CD8-positive, alpha-beta memory T cell (primary cell): ENCODE measurements at regions not wholly inside any gene's neighbourhood (a gene's known extent, or its start where the extent isn't known, plus 50 kb on each side); places are given as distances from the start of the nearest gene placed in this dataset.

Source experiments
- CTCF ChIA-PET: fragments of 350-600 bp; sonication (Branson Sonifier 250); formaldehyde crosslinking; loops from one replicate; lab custom pipeline; 2021; ENCODE audit warnings: antibody characterized with exemption; lab: Charles Lee
- POLR2A ChIA-PET: fragments of 350-600 bp; sonication (Branson Sonifier 250); formaldehyde crosslinking; loops from one replicate; lab custom pipeline; 2021; ENCODE audit warnings: antibody characterized with exemption; lab: Charles Lee
- DNase-seq, 5 donors: peaks; one replicate each; pipeline versions ENCODE4 v3.0.0 to v3.0.0-alpha.2; 2020 to 2022; ENCODE audit warnings: mixed read lengths in 1 of 5
- H3K27ac ChIP-seq: one replicate; pipeline ENCODE4 v1.7.0; 2013; ENCODE audit warnings: low read depth, mild to moderate bottlenecking, low read length, moderate library complexity
- H3K27me3 ChIP-seq: 2 replicates; pipeline ENCODE4 v1.7.0; 2013; ENCODE audit warnings: low read length, mild to moderate bottlenecking; ENCODE audit not compliant: insufficient read depth, poor library complexity, severe bottlenecking
- H3K36me3 ChIP-seq: 2 replicates; pipeline ENCODE4 v1.7.0; 2013; ENCODE audit warnings: mild to moderate bottlenecking, low read length, moderate library complexity; ENCODE audit not compliant: insufficient read depth
- H3K4me1 ChIP-seq: 2 replicates; pipeline ENCODE4 v1.7.0; 2013; ENCODE audit warnings: mild to moderate bottlenecking, low read length, moderate library complexity; ENCODE audit not compliant: insufficient read depth
- H3K4me3 ChIP-seq: 2 replicates; pipeline ENCODE4 v1.7.0; 2013; ENCODE audit warnings: mild to moderate bottlenecking, low read length
- H3K9me3 ChIP-seq: 2 replicates; pipeline ENCODE4 v1.7.0; 2013; ENCODE audit warnings: mild to moderate bottlenecking, low read length
- H3K27ac Mint-ChIP-seq, 8 donors: one replicate each; pipeline ENCODE4 v1.8.0; 2020 to 2021; ENCODE audit warnings: mixed read lengths in 8 of 8, mild to moderate bottlenecking in 6 of 8, inconsistent platforms in 3 of 8, moderate library complexity in 3 of 8
- H3K27me3 Mint-ChIP-seq, 2 donors: one replicate each; pipeline ENCODE4 v1.8.0; 2020 to 2021; ENCODE audit warnings: mixed read lengths in 2 of 2, mild to moderate bottlenecking in 1 of 2, moderate library complexity in 1 of 2
- H3K36me3 Mint-ChIP-seq, 3 donors: one replicate each; pipeline ENCODE4 v1.8.0; 2020 to 2021; ENCODE audit warnings: mixed read lengths in 3 of 3, inconsistent platforms in 1 of 3, mild to moderate bottlenecking in 1 of 3
- H3K4me1 Mint-ChIP-seq, 3 donors: one replicate each; pipeline ENCODE4 v1.8.0; 2020 to 2021; ENCODE audit warnings: mixed read lengths in 3 of 3, inconsistent platforms in 1 of 3, mild to moderate bottlenecking in 1 of 3
- H3K4me3 Mint-ChIP-seq, 7 donors: one replicate each; pipeline ENCODE4 v1.8.0; 2020 to 2021; ENCODE audit warnings: mixed read lengths in 7 of 7, mild to moderate bottlenecking in 6 of 7, moderate library complexity in 4 of 7, inconsistent platforms in 2 of 7
- H3K9me3 Mint-ChIP-seq, 5 donors: one replicate each; pipeline ENCODE4 v1.8.0; 2020 to 2022; ENCODE audit warnings: mixed read lengths in 5 of 5, mild to moderate bottlenecking in 3 of 5, moderate library complexity in 2 of 5, inconsistent platforms in 1 of 5

DNA sequence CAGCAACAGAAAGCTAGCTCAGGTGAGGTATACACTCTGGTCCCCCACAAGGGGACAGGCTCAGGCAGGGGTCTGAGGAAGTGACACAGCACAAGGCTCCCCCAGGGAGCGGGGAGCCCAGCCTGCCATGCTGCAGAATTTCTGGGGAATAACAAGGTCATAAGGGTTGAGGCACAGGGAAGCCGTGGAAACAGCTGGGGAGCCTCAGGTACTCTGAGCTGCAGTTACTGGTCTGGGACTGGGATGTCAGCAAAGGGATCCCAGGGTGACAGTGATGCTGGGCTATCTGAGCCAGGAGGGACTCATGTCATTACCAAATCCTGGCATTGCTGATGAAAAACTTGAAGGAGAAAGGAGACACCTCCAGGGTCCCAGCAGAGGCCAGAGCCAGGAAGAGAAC, 64.4 kb upstream of the NANOS1 start:
- H3K9me3 ChIP-seq: no peaks in the 10 kb centered on the region
- DNase-seq: no peak
- no peaks in the 10 kb centered on the region for H3K36me3 Mint-ChIP-seq
- H3K27ac ChIP-seq: no peak overlapping the region
- no peaks in the 10 kb centered on the region for H3K4me1 Mint-ChIP-seq
- H3K4me3 Mint-ChIP-seq: no peak overlapping the region
- H3K27me3 Mint-ChIP-seq: peaks cover 13 to 42% of the 10 kb centered on the region in 2 donors
- POLR2A ChIA-PET: no interaction called here
- peak overlapping the region in 1 of 8 donors; percentile 37 for H3K27ac Mint-ChIP-seq
- H3K4me3 ChIP-seq: no peak overlapping the region
- no peaks in the 10 kb centered on the region for H3K36me3 ChIP-seq
- no peaks in the 10 kb centered on the region for H3K27me3 ChIP-seq
- H3K4me1 ChIP-seq: no peaks in the 10 kb centered on the region
- H3K9me3 Mint-ChIP-seq: peaks cover 0 to 4% (median 0%) of the 10 kb centered on the region in 5 donors
- CTCF ChIA-PET: no interaction called here

- Histone ChIP-seq H3K27me3 (no peaks in the 10 kb centered on the region), H3K4me1 (no peaks in the 10 kb centered on the region), H3K27ac (no peak overlapping the region), H3K36me3 (no peaks in the 10 kb centered on the region), H3K9me3 (no peaks in the 10 kb centered on the region), H3K4me3 (no peak overlapping the region)
- ChIA-PET POLR2A (no interaction called here), CTCF (no interaction called here)
- H3K27me3 Mint-ChIP-seq: peaks cover 16 to 42% of the 10 kb centered on the region in 2 donors
- no peaks in the 10 kb centered on the region for H3K4me1 Mint-ChIP-seq
- DNase-seq: no peak
- no peak overlapping the region for H3K4me3 Mint-ChIP-seq
- no peak overlapping the region for H3K27ac Mint-ChIP-seq
- no peaks in the 10 kb centered on the region for H3K36me3 Mint-ChIP-seq
- H3K9me3 Mint-ChIP-seq: peaks cover 0 to 4% (median 0%) of the 10 kb centered on the region in 5 donors
Observed at GRCh38 chr10:118965645-118966044, 63.9 kb upstream of the NANOS1 start.

DNA sequence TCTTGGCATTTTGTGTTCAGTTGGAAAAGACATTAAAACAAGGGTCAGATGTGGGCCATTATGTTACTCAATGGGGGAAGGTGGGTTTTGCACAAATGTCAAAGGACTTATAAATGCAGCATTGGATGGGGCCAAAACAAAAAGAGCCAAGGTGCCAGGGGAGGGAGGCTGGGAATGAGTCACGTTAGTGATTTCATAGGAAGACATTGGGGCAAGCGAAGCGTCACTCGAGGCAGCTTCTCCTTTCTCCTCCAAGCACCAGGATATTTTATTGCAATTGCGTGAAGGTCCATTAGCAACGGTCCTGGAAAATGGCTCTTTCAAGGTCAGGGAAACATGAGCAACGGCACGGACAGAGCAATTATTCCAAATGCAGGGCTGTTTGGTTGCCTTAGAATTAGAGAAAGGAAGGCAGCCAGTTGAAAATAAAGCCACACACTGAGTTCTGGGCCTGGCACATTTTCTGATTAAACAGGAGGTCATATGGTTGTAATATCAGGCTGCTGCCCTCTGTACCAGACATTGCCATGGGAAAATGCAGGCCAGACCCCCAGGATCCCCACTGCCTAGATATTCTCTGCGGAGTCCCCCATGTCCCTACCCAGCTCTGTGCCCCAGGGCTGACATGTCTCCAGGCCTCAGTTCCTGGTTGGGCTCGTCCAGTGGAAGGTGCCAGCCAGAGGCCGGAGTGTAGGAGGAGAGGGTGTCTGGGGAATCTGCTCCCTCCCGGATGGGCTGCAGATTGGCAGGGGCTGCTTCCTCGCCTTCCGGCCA, 63.3 kb upstream of the NANOS1 start:
- ChIA-PET POLR2A (no interaction called here), CTCF (no interaction called here)
- H3K27me3 ChIP-seq: no peaks in the 10 kb centered on the region
- Mint-ChIP-seq H3K9me3 (peaks cover 0 to 4% (median 0%) of the 10 kb centered on the region in 5 donors), H3K4me3 (no peak overlapping the region), H3K36me3 (no peaks in the 10 kb centered on the region), H3K27me3 (peaks cover 16 to 46% of the 10 kb centered on the region in 2 donors), H3K4me1 (no peaks in the 10 kb centered on the region), H3K27ac (no peak overlapping the region)
- no peaks in the 10 kb centered on the region for H3K9me3 ChIP-seq
- no peak for DNase-seq
- no peak overlapping the region for H3K27ac ChIP-seq
- no peaks in the 10 kb centered on the region for H3K36me3 ChIP-seq
- H3K4me3 ChIP-seq: no peak overlapping the region
- H3K4me1 ChIP-seq: no peaks in the 10 kb centered on the region

GRCh38 chr10:118966850-118967125, 62.7 kb upstream of the NANOS1 start:
- Mint-ChIP-seq H3K9me3 (peaks cover 0 to 4% (median 0%) of the 10 kb centered on the region in 5 donors), H3K4me1 (no peaks in the 10 kb centered on the region), H3K36me3 (no peaks in the 10 kb centered on the region), H3K27me3 (peaks cover 16 to 50% of the 10 kb centered on the region in 2 donors), H3K4me3 (no peak overlapping the region), H3K27ac (no peak overlapping the region)
- CTCF ChIA-PET: no interaction called here
- H3K36me3 ChIP-seq: no peaks in the 10 kb centered on the region
- H3K4me3 ChIP-seq: no peak overlapping the region
- no peaks in the 10 kb centered on the region for H3K27me3 ChIP-seq
- no peak for DNase-seq
- H3K4me1 ChIP-seq: no peaks in the 10 kb centered on the region
- no peak overlapping the region for H3K27ac ChIP-seq
- H3K9me3 ChIP-seq: no peaks in the 10 kb centered on the region
- POLR2A ChIA-PET: no interaction called here

- POLR2A ChIA-PET: no interaction called here
- peaks cover 0 to 4% (median 0%) of the 10 kb centered on the region in 5 donors for H3K9me3 Mint-ChIP-seq
- CTCF ChIA-PET: no interaction called here
- Histone ChIP-seq H3K4me1 (no peaks in the 10 kb centered on the region), H3K27me3 (no peaks in the 10 kb centered on the region), H3K4me3 (no peak overlapping the region), H3K36me3 (no peaks in the 10 kb centered on the region), H3K27ac (no peak overlapping the region), H3K9me3 (no peaks in the 10 kb centered on the region)
- no peak overlapping the region for H3K4me3 Mint-ChIP-seq
- H3K36me3 Mint-ChIP-seq: no peaks in the 10 kb centered on the region
- no peak overlapping the region for H3K27ac Mint-ChIP-seq
- no peaks in the 10 kb centered on the region for H3K4me1 Mint-ChIP-seq
- H3K27me3 Mint-ChIP-seq: peaks cover 16 to 51% of the 10 kb centered on the region in 2 donors
- DNase-seq: no peak
Observed at GRCh38 chr10:118967160-118967559, 62.4 kb upstream of the NANOS1 start.

DNA sequence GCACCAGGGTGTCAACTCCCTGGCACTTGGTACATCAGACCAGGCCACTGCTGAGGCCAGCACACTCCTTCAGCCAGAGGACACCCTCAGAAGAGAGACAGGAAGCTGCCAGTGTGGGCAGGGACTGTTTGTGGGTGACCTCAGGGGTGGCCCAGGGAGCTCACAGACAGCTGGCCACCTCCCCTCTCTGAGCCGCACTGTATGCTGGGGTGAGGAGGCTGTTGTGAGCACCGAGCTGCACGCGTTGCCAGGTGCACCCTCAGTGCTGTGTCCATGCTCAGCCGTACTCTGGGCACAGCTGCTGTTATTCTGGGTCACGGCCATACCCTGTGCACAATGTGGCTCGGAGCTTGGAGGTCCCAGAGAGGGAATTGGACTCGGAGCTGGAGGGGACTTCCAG, 61.5 kb upstream of the NANOS1 start:
- no peaks in the 10 kb centered on the region for H3K36me3 ChIP-seq
- Mint-ChIP-seq H3K27me3 (peaks cover 16 to 51% of the 10 kb centered on the region in 2 donors), H3K36me3 (no peaks in the 10 kb centered on the region), H3K4me3 (no peak overlapping the region), H3K27ac (no peak overlapping the region), H3K9me3 (peaks cover 0 to 4% (median 0%) of the 10 kb centered on the region in 5 donors), H3K4me1 (no peaks in the 10 kb centered on the region)
- H3K4me1 ChIP-seq: no peaks in the 10 kb centered on the region
- CTCF ChIA-PET: no interaction called here
- H3K4me3 ChIP-seq: no peak overlapping the region
- H3K9me3 ChIP-seq: no peaks in the 10 kb centered on the region
- POLR2A ChIA-PET: no interaction called here
- no peak overlapping the region for H3K27ac ChIP-seq
- DNase-seq: no peak
- H3K27me3 ChIP-seq: no peaks in the 10 kb centered on the region

DNA sequence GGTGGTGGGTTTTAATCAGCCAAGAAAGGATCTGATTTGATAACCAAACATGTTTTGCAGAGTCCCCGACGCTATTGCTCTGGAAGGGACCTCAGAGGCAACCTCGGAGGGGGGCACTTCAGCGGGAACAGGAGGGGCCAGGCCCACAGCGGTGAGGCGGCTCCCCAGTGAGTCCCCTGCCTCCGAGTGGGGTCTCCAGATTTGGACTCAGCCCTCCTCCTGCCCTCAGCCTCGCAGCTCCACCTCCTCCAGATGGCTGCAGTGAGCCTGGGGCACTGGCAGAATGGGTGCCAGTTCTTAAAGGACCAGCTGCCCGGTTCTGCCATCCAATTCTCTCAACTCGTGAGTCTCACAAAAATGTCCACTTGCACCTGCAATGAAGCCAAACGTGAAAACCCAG, 61.0 kb upstream of the NANOS1 start:
- H3K27ac Mint-ChIP-seq: no peak overlapping the region
- no peak overlapping the region for H3K4me3 ChIP-seq
- H3K27me3 ChIP-seq: no peaks in the 10 kb centered on the region
- H3K9me3 ChIP-seq: no peaks in the 10 kb centered on the region
- CTCF ChIA-PET: no interaction called here
- no peaks in the 10 kb centered on the region for H3K36me3 ChIP-seq
- no peaks in the 10 kb centered on the region for H3K36me3 Mint-ChIP-seq
- H3K9me3 Mint-ChIP-seq: peaks cover 0 to 4% (median 0%) of the 10 kb centered on the region in 5 donors
- H3K4me3 Mint-ChIP-seq: no peak overlapping the region
- H3K27me3 Mint-ChIP-seq: peaks cover 16 to 53% of the 10 kb centered on the region in 2 donors
- POLR2A ChIA-PET: no interaction called here
- no peaks in the 10 kb centered on the region for H3K4me1 Mint-ChIP-seq
- H3K27ac ChIP-seq: no peak overlapping the region
- no peaks in the 10 kb centered on the region for H3K4me1 ChIP-seq
- DNase-seq: no peak

- Mint-ChIP-seq H3K9me3 (peaks cover 0 to 4% (median 0%) of the 10 kb centered on the region in 5 donors), H3K36me3 (no peaks in the 10 kb centered on the region), H3K4me1 (no peaks in the 10 kb centered on the region), H3K27ac (no peak overlapping the region), H3K27me3 (peaks cover 17 to 50% of the 10 kb centered on the region in 2 donors), H3K4me3 (no peak overlapping the region)
- no peaks in the 10 kb centered on the region for H3K36me3 ChIP-seq
- H3K9me3 ChIP-seq: no peaks in the 10 kb centered on the region
- CTCF ChIA-PET: no interaction called here
- H3K4me1 ChIP-seq: no peaks in the 10 kb centered on the region
- no peak overlapping the region for H3K27ac ChIP-seq
- no peak overlapping the region for H3K4me3 ChIP-seq
- H3K27me3 ChIP-seq: no peaks in the 10 kb centered on the region
- no peak for DNase-seq
- POLR2A ChIA-PET: no interaction called here
Observed at GRCh38 chr10:118969014-118969413, 60.5 kb upstream of the NANOS1 start.
